VCaP (cell line): ENCODE measurements at regions not wholly inside any gene's neighbourhood (a gene's known extent, or its start where the extent isn't known, plus 50 kb on each side); places are given as distances from the start of the nearest gene placed in this dataset.
"Not testable (repeated sequence)": the region's sequence is repeated elsewhere in the genome, so short reads cannot be mapped to it uniquely, and the experiment has no call there.

Source experiments
- H3K27ac ChIP-seq: fragments of 450-650 bp; 2 replicates; pipeline ENCODE4 v1.5.1; 2017
- CTCF ChIP-seq: fragments of 450-650 bp; conservative IDR thresholded peaks from 2 replicates; pipeline ENCODE4 v1.5.1; 2017; ENCODE audit warnings: mild to moderate bottlenecking, moderate library complexity

- H3K27ac ChIP-seq, result not testable (repeated sequence)
- TF ChIP-seq CTCF, result peak; percentile 55
Observed at GRCh38 chr16:29227751-29228663, 178.5 kb downstream of the NPIPB11 start.

GRCh38 chr16:29226782-29227181 is 179.7 kb downstream of the NPIPB11 start:
- no peak for TF ChIP-seq CTCF
- H3K27ac ChIP-seq, result no peak overlapping the region

GRCh38 chr16:29224675-29225074 is 181.8 kb downstream of the NPIPB11 start:
- H3K27ac ChIP-seq, result not testable (repeated sequence)

GRCh38 chr16:29222615-29223014 is 183.9 kb downstream of the NPIPB11 start:
- not testable (repeated sequence) for H3K27ac ChIP-seq

GRCh38 chr16:29222008-29222407 is 184.5 kb downstream of the NPIPB11 start:
- H3K27ac ChIP-seq, result not testable (repeated sequence)

- H3K27ac ChIP-seq, result not testable (repeated sequence)
Observed at GRCh38 chr16:29221281-29221955, 185.1 kb downstream of the NPIPB11 start.

- H3K27ac ChIP-seq, result not testable (repeated sequence)
Observed at GRCh38 chr16:29220647-29221191, 185.8 kb downstream of the NPIPB11 start.

GRCh38 chr16:29219966-29220646 is 186.4 kb downstream of the NPIPB11 start:
- not testable (repeated sequence) for H3K27ac ChIP-seq

GRCh38 chr16:29219562-29219961 is 186.9 kb downstream of the NPIPB11 start:
- not testable (repeated sequence) for H3K27ac ChIP-seq

GRCh38 chr16:29218649-29219048 is 187.9 kb downstream of the NPIPB11 start:
- not testable (repeated sequence) for H3K27ac ChIP-seq

GRCh38 chr16:29218171-29218570 is 188.3 kb downstream of the NPIPB11 start:
- not testable (repeated sequence) for H3K27ac ChIP-seq

GRCh38 chr16:29217752-29218126 is 188.8 kb downstream of the NPIPB11 start:
- not testable (repeated sequence) for H3K27ac ChIP-seq

GRCh38 chr16:29217104-29217751 is 189.3 kb downstream of the NPIPB11 start:
- H3K27ac ChIP-seq, result not testable (repeated sequence)

- not testable (repeated sequence) for H3K27ac ChIP-seq
Observed at GRCh38 chr16:29213770-29214169, 192.7 kb downstream of the NPIPB11 start.

- not testable (repeated sequence) for H3K27ac ChIP-seq
Observed at GRCh38 chr16:29213251-29213650, 193.3 kb downstream of the NPIPB11 start.

GRCh38 chr16:29212084-29213027 is 194.2 kb downstream of the NPIPB11 start:
- H3K27ac ChIP-seq, result not testable (repeated sequence)

GRCh38 chr16:29211456-29211855 is 195.1 kb downstream of the NPIPB11 start:
- not testable (repeated sequence) for H3K27ac ChIP-seq
